Stimulated activated CD8-positive, alpha-beta memory T cell treated with anti-CD3 and anti-CD28 coated beads, Interleukin-4, amount 100 ng/mL, for 48 hours (primary cell): ENCODE measurements at regions not wholly inside any gene's neighbourhood (a gene's known extent, or its start where the extent isn't known, plus 50 kb on each side); places are given as distances from the start of the nearest gene placed in this dataset.
A peak's percentile ranks its signal among the peaks of the same experiment; 100 is the strongest.

Source experiments
- DNase-seq: peaks from one replicate; pipeline ENCODE4 v3.0.0-alpha.2; 2020

DNA sequence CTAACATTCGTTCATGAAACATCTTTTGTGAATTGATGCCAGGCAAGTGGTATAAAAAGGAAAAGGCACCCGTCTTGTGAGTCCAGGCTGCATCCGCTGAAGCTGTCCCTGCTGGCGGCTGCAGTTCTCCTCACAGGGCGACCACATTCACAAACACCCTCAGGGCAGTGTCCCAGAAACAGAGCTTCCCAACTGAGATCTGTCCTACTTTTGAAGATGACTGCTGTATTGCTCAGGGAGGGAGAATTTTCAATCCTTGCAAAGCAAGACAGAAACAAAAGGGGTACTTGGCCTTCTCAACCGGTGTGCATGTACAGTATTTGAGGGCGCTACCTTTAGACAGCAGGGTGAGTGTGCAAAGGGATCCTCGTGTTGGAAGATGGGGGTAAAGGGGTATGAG lies 316.1 kb downstream of the GADD45G start:
- no peak for DNase-seq

GRCh38 chr9:89922099-89922498 lies 317.3 kb downstream of the GADD45G start:
- no peak for DNase-seq

DNA sequence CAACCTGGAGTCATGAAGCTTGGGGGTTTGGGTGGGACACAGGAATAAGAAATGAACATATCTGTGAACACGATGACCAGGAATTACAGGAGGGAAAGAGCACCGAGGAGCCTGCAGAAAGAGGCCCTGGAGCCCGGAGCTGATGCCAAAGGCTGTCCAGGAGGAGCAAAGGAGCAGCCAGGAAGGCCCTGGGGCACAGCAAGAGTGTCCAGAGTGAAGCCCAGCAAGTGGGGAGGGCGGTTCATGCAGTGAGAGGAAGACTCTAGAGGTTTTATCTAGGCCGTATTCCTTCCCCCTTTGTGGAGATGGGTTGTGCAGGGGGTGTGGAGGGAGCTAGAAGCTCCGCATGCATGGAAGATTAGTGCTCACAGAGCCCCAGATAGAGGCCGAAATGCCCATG lies 318.4 kb downstream of the GADD45G start:
- no peak for DNase-seq

DNA sequence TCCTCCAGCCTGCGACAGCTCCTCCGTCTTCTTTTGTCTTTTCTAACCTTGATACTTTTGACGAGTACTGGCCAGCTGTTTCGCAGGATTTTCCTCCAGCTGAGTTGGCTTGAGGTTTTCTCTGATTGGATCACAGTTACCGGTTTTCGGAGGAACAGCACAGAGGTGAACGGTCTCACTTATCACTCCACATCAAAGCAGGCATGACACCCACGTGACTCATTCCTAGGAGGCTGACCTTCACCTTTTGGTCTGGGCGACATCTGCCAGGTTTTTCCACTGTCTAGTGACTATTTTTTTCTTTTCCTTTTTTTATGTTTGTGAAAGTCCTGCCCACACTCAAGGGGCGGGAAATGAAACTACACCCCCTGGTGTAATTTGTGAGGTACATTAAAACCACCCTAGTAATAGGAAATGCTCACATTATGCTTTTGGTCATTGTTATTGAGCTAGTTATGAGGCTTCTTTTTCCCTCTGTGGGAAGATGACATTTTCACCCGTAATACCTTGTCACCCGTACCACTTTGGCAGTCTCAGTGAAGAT lies 319.2 kb downstream of the GADD45G start:
- DNase-seq = peak; percentile 74

GRCh38 chr9:89924611-89925010 lies 319.8 kb downstream of the GADD45G start:
- DNase-seq = no peak

DNA sequence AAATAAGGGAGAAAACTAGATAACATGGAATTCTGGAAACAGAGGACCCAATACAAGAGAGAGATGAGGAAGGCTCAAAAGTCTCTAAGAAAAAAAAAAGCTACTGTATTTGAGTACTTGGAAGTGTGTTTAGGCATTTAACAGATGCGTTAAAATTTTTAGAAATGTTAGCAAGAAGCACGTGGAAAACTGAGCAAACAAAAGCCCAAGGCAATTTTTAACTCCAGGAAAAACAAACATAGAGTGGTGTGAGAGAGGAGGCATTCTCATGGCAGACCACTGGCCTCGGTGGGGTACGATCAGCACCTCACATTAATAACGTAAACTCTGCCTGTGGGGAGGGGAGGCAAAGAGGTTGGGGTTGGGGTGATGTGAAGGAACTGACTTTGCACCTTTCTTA lies 321.4 kb downstream of the GADD45G start:
- no peak for DNase-seq

DNA sequence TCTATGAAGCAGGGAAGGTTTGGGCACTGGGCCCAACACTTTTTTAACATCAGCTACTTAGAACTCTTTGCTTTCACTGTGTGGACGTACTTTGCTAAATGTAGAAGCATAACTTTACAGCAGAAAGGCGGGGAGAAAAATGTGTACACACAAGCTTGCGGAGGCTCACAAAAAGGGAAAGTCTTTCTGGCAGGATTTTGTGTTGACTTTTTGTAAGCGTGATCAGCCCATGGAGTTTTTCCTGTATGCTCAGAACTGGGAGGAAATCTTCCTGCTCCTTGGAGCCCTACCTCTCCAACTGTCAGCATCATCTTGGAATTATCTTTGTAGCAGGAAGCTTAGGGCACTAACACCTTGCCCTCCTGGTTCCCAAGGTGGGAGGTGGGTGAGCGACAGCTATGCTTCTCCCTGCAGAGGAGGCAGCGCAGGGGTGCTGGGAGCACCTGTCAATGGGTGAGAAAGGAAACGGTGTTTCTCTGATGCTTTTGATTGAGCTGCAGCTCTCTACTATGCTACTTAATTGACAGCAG lies 321.9 kb downstream of the GADD45G start:
- DNase-seq = no peak

- DNase-seq = no peak
These were observed 323.3 kb downstream of the GADD45G start for GRCh38 chr9:89928106-89928505.

GRCh38 chr9:89928521-89929275 lies 323.9 kb downstream of the GADD45G start:
- DNase-seq = no peak

DNA sequence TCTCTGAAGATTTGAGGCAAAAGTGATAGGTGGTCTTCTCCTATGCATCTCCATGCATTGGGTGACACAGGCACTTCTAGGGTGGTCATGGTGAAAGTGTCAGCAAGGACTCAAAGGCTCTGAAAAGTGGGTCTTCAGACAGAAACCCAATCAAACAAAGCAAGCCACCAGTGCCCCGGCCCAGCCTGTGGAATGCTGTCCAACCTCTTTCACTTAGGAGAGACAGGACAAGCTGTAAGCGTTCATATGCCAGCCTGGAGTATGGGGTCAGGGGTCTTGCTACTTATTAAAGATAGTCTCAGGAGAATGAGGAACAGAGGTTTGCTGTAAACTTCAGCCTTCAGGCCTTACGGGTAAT lies 324.5 kb downstream of the GADD45G start:
- DNase-seq = no peak

GRCh38 chr9:89929673-89930480 lies 325.1 kb downstream of the GADD45G start:
- DNase-seq = no peak

DNA sequence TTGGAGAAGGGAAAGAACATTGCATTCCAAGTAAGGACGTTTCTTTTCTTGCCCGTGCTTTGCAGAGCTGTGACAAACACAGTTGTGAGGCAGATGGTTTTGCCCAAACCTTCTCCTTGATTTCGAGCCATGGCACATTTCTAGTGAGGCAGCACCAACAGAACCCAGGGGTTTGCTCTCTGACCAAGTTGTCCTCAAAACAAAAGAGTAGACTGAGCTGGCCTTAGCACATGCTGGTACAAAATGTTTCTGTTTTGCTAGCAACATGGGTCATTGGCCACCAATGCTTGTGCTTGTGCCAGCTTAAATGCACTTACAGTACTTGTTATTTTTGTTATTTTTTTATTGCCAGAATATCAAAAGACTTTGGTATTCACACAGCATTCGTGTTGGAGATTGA lies 328.8 kb downstream of the GADD45G start:
- DNase-seq = no peak

- DNase-seq = no peak
These were observed 330.3 kb downstream of the GADD45G start for GRCh38 chr9:89935115-89935514.

DNA sequence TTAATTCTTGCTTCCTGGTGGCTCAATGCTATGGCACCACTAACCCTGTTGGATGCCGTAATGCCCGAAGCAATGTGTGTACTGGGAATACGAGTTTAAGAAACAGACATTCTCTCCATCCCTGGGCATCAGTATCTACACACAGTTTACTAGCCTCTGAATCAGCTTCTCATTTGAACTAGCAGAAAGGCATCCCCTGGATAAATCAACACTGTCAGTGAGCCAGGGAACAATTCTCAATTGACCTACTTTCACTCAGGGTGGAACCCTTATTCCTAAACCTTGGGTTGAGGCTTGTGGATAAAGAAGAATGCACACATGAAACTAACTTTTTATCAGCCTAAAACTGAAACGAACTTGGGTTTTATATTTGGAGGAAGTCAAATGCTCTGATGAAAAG lies 331.0 kb downstream of the GADD45G start:
- DNase-seq = no peak

GRCh38 chr9:89937051-89937450 lies 332.2 kb downstream of the GADD45G start:
- no peak for DNase-seq

- no peak for DNase-seq
These were observed 334.4 kb downstream of the GADD45G start for GRCh38 chr9:89939181-89939580.

GRCh38 chr9:89939626-89940292 lies 334.9 kb downstream of the GADD45G start:
- DNase-seq = no peak

GRCh38 chr9:89940625-89941024 lies 335.8 kb downstream of the GADD45G start:
- DNase-seq = no peak

GRCh38 chr9:89941875-89942274 lies 337.1 kb downstream of the GADD45G start:
- DNase-seq = no peak

GRCh38 chr9:89942643-89943042 lies 337.8 kb downstream of the GADD45G start:
- no peak for DNase-seq

DNA sequence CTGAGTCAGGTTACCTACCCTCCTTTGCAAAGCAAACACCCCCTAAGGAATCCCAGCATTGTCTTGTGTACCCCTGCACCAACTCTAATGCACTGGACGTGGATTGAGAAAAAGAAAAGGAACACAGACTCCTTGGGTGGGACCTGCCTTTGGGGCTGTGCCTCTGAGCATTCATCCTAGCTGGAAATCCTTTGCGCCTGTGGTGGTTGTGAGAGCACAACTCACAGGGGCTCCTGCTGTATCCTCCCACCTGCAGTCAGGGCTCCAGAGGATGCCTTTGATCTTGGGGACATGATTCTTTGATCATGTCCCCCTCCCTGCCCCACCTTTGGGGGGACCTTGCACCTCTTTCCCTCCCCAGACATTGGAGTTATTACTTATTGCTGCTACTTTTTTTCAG lies 338.5 kb downstream of the GADD45G start:
- DNase-seq = no peak

DNA sequence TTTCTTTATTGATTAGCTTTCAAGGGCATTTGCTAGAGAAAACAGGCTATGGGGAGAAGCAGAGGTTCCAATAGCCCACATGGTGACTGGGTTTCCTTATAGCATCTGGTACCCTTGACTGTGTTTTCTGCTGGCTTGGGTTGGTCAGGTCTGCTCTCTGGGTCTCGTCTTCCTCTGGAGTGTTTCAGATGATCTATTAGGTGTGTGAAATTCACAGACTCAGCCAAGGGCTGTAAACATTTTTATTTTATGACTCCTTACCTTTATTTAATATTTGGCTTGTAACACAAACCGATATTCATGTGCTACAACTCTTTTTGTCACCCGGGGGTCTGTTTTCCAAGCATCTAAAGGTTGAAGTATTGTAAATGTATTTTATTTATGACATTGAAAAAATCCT lies 338.9 kb downstream of the GADD45G start:
- no peak for DNase-seq

- DNase-seq = no peak
These were observed 340.3 kb downstream of the GADD45G start for GRCh38 chr9:89945133-89945532.
